NCI-H460 (cell line): ENCODE measurements at regions not wholly inside any gene's neighbourhood (a gene's known extent, or its start where the extent isn't known, plus 50 kb on each side); places are given as distances from the start of the nearest gene placed in this dataset.
"Not testable (repeated sequence)": the region's sequence is repeated elsewhere in the genome, so short reads cannot be mapped to it uniquely, and the experiment has no call there.

Experiments
- DNase-seq: peaks from one replicate; pipeline ENCODE4 v3.0.0-alpha.2; 2016; ENCODE audit warnings: low read depth; ENCODE audit errors: extremely low read depth

DNA sequence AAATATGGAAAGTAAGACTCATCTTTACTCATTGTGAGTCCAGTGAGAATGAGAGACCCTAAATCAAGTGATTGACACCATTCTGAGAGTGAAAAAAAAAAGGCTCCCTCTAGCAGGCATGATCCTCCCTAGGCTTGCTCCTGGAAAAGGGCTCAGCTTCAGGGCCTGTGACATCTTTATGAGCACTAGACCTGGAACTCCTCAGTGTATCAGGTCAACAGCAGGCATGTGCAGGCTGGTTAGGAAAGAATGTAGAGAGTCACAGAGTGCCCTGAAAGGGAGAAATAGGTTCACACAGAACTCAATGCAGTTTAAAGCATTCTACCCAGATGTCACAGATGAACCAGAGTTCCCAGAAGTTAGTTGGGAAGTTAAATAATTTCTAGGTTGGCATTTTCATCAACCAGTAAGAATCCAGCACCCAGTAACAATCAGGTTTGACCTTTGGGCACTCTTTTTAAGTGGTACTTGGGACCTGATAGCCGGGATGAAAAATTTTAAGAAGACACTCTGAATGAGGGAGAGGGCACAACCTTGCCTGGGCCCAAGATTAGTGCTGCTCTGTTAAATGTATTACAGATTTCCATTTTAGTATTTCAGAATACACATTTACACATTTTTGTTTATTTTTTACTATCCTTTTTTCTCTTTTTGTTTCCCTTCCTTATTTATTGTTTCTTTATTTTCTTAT, 828.8 kb downstream of the C12orf50 start:
- DNase-seq: no peak

DNA sequence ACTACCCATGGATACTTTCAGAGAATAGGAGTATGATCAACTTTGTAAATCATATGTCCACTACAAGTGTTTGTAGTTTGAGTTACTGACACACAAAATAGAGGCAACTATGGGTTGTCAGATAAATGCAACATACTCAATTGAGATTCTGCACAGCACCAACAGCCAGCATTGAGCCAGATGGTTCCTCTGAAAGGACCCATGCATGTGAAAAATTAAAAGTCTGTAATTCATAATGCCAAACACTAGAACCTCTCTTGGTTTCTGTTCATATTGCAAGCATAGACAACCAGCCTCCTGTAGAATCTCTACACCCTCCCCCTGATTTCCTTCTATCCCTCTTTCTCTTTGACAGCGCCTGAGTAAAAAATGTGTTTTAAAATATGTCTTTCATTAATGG, 831.0 kb downstream of the C12orf50 start:
- no peak for DNase-seq

DNA sequence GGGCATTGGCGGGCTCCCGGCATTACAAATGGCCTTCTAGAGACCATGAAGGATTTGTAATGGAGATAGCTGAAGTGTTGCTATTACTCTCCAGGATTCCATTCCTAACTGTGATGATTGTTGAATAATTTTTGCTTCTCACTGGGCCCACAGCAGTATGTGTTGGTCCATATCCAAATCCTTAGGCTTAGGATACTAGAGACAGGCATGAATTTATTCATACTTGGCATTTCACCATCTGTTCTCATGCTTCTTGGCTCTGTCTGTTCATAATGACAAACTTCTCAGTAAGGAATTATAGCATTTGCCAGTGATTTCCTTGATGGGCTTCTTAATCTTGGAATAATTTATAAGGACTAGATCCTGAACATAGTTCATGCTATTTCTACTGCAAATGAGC, 832.9 kb downstream of the C12orf50 start:
- no peak for DNase-seq

DNA sequence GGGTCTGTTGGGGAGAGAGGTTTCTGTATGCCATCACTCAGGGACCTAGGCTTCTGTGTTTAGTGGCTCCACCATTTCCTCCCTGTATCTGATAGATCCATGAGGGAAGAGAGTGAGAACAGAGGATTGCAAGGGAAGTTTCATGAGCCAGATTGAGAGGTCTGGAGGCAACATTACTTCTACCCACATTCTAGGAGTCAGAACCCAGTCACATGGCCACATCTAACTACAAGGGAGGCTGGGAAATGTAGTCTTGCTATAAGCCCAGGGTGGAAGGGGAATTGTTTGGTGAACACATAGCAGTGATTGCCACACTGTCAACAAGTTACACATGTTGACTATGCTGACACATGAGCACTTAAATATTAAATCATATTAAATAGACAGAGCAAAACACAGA, 834.8 kb downstream of the C12orf50 start:
- not testable (repeated sequence) for DNase-seq

DNA sequence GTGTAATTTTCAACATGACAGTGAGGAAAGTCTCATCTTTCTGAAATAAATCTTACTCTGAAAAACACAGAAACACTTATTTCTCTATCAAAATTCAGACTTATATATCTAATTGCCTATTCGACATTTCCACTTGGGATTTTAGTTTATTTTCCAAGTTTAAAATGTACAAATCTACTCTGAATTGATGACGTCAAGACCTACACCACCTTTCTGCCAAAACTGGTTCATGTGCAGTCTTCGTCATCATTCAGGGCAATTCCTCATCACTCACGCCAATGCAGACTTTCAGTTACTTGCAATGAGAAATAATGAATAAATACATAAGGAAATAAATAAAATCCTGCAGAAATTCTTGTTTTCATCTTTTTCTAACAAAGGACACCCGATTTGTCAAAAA, 843.8 kb downstream of the C12orf50 start:
- no peak for DNase-seq

DNA sequence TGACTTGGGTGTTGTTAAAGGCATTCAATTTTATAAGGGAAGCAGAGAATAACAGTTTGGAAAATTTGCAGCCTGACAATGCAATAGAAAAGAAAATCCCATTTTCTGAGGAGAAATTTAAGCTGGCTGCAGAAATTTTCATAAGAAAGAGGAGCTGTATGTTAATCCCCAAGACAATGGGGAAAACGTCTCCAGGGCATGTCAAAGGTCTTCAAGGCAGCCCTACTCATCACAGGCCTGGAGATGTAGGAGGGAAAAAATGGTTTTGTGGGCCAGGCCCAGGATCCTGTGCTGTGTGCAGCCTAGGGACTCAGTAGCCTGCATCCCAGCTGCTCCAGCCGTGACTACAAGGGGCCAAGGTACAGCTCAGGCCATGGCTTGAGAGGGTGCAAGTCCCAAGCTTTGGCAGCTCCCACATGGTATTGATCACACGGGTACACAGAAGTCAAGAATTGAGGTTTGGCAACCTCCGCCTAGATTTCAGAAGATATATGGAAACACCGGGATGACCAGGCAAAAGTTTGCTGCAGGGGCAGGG, 846.4 kb downstream of the C12orf50 start:
- no peak for DNase-seq

DNA sequence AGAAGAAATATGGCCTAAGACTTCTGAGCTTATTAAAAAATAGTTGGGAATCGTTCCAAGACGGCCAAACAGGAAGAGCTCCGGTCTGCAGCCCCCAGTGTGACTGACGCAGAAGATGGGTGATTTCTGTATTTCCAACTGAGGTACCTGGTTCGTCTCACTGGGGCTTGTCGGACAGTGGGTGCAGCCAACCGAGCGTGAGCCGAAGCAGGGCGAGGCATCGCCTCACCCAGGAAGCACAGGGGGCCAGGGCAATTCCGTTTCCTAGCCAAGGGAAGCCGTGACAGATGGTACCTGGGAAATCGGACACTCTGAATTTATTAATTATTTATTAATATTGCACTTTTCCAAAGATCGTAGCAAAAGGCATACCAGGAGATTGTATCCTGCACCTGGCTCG, 857.8 kb downstream of the C12orf50 start:
- no peak for DNase-seq

DNA sequence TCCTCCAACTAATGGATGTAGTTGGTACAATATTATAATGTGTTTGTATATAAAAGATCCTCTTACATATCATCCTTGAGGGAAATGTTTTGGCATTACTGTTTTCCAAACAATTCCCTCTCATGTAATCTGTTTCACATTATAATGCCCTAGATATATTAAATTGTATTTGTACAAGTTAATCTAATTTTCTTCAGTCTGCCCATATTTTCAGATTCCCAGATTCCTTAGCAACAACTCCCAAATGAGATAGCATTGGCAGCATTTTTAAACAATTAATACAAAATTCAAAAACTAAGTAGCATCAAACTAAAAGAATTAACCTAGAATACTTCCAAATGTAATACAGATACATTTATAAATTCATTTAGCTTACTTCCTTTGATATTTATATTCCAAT, 860.2 kb downstream of the C12orf50 start:
- no peak for DNase-seq

DNA sequence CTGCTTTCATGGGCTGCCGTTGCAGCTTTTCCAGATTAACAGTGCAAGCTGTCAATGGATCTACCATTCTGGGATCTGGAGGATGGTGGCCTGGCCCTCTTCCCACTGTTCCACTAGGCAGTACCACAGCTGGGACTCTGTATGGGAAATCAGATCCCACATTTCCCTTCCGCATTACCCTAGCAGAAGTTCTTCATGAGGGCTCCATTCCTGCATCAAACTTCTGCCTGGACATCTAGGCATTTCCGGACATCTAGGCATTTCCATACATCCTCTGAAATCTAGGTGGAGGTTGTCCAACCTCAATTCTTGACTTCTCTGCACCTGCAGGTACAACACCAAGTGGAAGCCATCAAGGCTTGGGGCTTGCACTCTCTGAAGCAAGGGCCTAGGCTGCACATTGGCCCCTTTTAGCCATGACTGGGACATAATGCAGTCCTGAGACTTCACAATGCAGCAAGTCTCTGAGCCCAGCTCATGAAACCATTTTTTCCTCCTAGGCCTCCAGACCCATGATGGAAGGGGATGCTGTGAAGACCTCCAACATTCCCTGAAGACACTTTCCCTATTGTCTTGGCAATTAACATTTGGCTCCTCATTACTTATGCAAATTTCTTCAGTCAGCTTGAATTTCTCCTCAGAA, 863.3 kb downstream of the C12orf50 start:
- DNase-seq: no peak

DNA sequence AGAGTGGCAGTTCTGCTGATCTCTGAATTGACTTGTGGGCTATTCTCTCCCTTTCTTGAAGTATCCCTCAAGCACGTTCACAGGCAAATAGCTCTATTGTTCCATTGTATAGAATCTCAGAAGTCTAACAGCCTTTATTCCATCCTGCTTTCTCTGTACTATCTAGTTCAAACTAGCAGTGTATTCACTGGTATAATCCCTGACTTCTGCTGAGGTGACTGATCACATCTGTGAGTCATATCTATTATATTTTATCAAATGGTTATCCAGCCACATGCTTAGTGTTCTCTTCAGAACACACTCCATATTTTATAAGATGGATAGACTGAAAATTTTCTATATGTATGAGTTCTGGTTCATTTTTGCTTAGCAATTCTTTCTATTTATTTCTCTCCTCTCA, 866.1 kb downstream of the C12orf50 start:
- DNase-seq: no peak

DNA sequence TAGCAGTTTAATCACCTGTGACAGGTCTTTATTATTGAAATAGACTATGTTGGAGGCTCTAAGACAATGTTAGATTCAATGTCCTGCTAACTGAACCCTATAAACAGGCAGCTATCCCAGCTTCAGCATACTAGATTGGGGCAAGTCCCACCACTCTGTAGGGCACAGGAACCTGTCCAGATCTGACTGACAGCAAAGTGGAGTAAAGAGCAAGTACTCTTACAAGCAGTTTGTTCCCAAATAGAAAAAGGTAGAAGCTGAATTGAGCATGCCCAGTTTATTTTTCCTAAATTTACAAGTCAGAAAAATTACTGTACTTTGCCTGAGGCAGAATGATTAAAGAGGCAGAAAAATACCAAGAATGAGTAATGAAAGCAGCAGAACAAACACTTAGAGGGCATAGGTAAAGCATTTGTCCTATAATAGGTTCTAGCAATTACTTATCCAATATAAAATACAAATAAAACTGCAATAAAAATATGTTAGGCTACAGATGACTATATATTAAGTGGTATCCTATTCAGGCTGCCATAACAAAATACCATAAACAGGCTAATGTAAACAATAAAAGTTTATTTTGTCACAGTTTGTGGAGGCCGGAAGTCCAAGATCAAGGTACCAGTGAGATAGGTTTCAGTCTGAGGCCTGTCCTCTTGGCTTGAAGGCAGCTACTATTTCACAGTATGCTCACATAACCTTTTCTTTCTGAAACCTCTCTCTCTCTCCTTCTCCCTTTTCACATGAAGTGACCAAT, 868.2 kb downstream of the C12orf50 start:
- no peak for DNase-seq

DNA sequence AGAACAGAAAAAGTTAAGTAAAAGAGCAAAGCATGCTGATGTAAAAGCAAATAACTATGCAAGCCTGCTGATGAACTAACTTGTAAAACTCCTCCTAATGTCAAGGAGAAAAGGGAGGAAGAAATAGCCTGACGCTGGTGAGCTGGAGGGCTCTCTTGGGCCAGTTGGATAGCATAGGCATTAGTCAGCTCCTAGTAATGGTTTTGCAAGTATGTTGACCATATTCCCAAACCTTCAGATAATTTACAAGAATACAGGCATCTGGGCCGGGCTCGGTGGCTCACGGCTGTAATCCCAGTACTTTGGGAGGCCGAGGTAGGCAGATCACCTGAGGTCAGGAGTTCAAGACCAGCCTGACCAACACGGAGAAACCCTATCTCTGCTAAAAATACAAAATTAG, 871.4 kb downstream of the C12orf50 start:
- no peak for DNase-seq

DNA sequence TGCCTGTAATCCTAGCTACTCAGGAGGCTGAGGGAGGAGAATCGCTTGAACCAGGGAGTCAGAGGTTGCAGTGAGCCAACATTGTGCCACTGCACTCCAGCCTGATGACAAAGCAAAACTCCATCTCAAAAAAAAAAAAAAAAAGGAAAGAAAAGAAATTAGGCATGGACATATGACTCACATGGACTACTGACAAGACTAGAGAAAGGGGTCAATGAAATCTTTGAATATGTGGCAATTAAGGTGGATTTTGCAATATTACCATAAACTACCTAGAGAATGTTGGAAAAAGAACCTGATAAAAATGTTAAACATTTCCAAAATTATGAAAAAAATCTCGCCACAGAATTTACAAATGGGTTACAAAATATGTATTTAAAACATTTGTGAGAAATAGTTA, 873.6 kb downstream of the C12orf50 start:
- no peak for DNase-seq

DNA sequence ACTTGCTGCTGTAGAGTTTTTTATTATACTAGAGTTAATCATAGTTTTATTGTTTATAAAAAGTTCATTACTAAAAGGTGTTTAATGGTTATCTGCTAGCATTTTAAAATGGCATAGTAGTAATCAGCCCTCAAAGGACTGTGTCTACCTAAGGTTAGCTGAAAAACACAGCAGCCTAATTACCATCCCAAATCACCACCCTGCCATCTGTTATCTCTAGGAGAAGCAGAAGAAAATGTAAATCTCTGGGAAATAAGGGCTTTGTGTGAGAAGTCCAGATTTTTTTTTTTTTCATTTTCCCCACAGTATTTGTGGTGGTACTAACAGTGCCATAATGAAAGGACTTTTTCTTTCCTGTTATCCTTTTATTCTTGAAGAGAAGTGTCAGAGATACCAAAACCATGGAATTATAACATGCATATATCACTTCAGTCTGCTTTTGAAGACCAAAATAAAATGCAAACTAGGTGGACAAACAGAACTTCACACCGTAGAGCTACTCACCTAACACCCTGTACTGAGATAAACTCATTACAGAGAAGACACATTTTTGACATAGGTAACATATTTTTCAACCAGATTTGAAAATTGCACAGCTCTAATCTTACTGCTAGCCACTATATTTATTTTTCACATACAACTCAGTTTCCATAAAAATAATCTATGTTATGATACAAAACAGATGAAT, 876.2 kb downstream of the C12orf50 start:
- no peak for DNase-seq

DNA sequence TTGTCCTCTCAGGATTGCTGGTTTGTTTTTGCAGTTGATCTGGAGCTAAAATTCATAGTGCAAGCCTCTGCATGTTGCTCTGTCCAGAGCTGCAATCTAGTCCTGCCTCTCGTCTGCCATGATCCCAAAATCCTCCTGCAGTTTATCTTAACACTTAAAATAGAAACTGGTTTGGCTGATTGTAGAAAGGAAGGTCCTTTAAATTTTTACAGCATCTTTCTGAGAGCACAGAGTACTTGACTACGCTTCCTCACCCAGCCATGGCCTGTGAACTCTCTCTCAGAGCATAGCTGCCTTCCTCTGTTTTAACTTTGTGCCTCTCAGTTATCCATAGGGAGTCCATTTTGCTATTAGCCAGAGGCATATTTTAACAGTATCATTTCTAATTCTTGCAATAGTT, 877.1 kb downstream of the C12orf50 start:
- DNase-seq: no peak

DNA sequence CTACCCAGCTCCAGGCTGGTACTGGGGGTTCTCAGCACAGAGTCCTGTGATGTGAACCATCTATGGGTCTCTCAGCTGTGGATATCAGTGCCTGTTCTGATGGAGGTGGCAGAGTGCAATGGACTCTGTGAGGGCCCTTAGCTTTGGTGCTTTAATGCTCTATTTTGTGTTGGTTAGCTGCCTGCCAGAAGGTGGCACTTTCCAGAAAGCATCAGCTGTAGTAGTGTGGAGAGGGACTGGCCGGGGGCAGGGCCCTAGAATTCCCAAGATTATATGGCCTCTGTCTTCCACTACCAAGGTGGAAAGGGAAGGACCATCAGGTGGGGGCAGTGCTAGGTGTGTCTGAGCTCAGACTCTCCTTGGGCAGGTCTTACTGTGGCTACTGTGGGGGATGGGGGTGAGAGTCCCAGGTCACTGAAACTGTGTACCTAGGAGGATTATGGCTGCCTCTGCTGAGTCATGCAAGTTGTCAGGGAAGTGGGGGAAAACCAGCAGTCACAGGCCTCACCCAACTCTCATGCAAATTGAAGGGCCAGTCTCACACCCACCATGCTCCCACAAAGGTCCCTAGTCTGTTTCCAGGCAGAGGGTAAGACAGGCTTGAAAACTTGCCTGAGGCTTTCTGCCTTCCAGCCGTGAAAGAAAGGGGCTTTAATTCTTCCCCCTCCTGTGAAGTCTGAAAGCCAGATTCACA, 878.1 kb downstream of the C12orf50 start:
- DNase-seq: no peak

DNA sequence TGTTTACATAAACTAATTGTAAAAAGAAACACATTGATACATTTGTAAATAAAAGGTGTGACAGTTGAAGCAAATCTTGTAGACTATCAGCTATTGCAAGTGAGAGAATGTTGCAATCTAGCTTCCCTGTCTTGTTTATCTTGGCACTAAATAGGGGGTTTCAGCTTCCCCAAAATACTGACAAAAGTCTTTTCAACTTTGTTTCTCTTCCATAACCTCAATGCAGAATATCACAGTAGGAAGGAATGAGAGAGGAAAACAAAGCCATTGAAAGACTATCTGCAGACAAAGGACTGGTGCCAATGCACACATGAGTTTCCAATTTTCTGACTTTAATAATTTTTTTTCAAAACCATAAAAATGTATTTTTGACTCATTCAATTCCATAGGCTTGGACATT, 886.2 kb upstream of the MGAT4C start:
- no peak for DNase-seq

DNA sequence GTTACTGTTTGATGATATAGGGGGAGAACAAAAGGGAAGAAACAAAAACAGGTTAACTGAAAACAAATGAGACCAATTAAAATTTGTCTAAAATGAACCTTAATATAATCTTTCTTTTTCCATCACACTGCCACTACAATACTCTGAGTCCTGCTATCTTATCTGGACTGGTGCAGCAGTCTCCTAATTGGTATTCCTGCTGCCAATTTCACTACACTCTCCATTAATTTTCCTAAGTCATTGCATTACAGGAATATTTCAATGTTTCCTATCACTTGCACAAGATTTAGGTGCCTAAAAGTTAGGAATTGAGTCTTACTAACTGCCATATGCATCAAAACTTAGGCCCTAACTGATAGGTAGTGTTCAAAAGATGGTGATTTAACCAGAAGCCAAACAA, 884.9 kb upstream of the MGAT4C start:
- DNase-seq: no peak

DNA sequence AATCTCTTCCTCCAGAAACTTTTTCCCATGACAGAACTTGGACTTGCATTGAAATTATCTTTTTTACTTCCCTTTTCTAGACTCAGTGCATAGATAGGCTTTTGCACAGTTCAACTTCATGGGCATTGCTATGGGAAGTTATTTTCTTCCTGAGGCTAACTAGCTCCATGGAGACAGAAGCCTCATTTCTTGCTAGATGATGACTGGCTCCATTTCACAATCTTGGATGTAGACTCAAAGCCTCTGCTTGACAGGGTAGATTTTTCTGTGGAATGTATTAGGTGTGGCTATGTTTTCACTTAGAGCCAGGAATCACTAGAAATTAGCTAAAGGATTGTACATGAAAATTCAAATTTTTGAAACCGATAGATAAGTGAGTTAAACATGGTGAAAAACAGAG, 884.1 kb upstream of the MGAT4C start:
- no peak for DNase-seq

DNA sequence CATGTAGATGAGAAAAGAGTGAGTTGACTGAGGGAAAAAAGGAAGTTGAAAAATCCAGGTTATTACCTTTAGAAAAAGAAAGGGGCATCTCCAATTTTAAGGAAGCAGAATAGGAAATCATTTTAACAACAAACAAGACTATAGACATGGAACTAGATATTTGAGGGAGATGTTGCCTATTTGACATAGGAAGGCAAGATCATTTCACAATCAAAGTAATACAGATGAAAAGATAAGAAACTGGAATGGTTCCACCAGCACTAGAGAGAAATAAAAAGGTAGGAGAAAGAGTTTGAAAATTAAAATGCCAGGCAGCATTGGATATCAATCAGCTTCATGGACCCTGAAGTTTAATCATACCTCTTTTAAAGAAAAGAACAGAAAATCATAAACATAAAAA, 881.0 kb upstream of the MGAT4C start:
- no peak for DNase-seq
